ENCODE measurements at regions not wholly inside any gene's neighbourhood (a gene's known extent, or its start where the extent isn't known, plus 50 kb on each side); places are given as distances from the start of the nearest gene placed in this dataset.

DNA sequence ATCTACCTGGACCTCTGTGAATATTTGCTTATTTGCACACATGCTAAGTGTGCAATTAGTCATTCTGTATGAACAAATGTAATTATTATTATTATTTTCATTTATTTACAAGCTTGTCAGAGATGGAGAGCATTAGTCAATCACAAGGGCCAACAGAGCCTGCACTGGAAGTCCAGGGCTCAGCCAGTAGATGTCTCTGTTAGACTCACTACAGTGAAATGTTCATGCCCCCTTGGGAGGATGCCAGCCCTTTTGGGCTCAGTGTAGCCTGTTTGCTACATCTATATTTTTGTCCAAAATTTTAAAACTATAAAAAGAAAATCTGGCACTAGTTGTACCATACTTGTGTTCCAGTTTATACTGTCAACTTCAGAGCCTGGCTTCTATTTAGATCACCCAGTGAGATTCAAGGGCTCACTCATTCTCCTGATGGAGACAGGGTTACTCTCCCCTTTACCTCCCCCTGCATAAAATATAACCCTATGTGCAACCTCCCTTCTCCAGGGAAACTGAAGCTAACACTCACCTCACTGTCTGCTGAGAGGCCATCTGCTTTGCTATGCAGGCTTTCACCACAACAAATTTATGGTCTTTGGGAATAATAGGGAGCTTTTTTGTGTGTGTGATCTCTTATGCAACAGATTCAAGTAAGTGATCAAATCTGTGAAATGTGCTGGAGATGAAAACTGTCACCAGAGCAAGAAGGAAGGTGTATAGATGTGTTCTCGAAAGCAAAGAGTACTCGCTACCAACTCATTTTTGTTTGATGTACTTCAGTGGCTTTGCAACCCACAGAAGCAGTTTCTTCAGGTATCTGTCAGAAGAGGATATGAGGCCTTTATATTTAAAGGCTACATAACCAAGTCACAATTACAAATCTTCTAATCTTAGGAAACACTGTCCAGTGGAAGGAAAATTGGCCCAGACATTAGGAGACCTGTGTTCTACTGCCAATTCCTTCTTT lies 99.9 kb upstream of the TLE4 start:
- TF ChIP-seq, protein P1, sequence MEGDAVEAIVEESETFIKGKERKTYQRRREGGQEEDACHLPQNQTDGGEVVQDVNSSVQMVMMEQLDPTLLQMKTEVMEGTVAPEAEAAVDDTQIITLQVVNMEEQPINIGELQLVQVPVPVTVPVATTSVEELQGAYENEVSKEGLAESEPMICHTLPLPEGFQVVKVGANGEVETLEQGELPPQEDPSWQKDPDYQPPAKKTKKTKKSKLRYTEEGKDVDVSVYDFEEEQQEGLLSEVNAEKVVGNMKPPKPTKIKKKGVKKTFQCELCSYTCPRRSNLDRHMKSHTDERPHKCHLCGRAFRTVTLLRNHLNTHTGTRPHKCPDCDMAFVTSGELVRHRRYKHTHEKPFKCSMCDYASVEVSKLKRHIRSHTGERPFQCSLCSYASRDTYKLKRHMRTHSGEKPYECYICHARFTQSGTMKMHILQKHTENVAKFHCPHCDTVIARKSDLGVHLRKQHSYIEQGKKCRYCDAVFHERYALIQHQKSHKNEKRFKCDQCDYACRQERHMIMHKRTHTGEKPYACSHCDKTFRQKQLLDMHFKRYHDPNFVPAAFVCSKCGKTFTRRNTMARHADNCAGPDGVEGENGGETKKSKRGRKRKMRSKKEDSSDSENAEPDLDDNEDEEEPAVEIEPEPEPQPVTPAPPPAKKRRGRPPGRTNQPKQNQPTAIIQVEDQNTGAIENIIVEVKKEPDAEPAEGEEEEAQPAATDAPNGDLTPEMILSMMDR (conservative IDR thresholded peaks at IDR 0.05 in 1 of 2, IDR thresholded peaks at IDR 0.05 in 1 of 2; ENCODE audit: extremely low read depth in 1 of 2, insufficient read depth in 1 of 2, low read depth in 1 of 2, low read length in 2 of 2), result peak; percentile 26 to 55
- no peak for TF ChIP-seq EZH2 (IDR thresholded peaks at IDR 0.05; ENCODE audit: borderline replicate concordance, low read length)
